Naive thymus-derived CD4-positive, alpha-beta T cell (primary cell): ENCODE measurements at regions not wholly inside any gene's neighbourhood (a gene's known extent, or its start where the extent isn't known, plus 50 kb on each side); places are given as distances from the start of the nearest gene placed in this dataset.
A peak's percentile ranks its signal among the peaks of the same experiment; 100 is the strongest.

ENCODE experiments used
- ATAC-seq: fragments of 150-1000 bp; cut with Tn5 transposase; 2 replicates; pipeline ENCODE4 v1.10.0; 2021; ENCODE audit warnings: mild to moderate bottlenecking, moderate library complexity
- CTCF ChIA-PET: fragments of 350-600 bp; sonication (Branson Sonifier 250); formaldehyde crosslinking; loops from one replicate; lab custom pipeline; 2021; ENCODE audit warnings: antibody characterized with exemption; lab: Charles Lee
- POLR2A ChIA-PET: fragments of 350-600 bp; sonication (Branson Sonifier 250); formaldehyde crosslinking; loops from one replicate; lab custom pipeline; 2021; ENCODE audit warnings: antibody characterized with exemption, inconsistent platforms; lab: Charles Lee
- DNase-seq, 9 donors: peaks; one replicate each; pipeline versions ENCODE4 v3.0.0 to v3.0.0-alpha.2; 2020 to 2022; ENCODE audit warnings: mixed read lengths in 1 of 9
- H3K27ac ChIP-seq: one replicate; pipeline ENCODE4 v1.7.0; 2013; ENCODE audit warnings: mild to moderate bottlenecking, low read depth, low read length, moderate library complexity
- H3K27me3 ChIP-seq, 2 donors: one replicate each; pipeline ENCODE4 v1.7.0; 2013; ENCODE audit warnings: low read length in 2 of 2, mild to moderate bottlenecking in 2 of 2, moderate library complexity in 2 of 2; ENCODE audit not compliant: control insufficient read depth in 2 of 2, insufficient read depth in 2 of 2
- H3K36me3 ChIP-seq, 3 experiments: 1 replicate in 2 of 3; 2 replicates in 1 of 3; pipeline ENCODE4 v1.7.0; 2013; ENCODE audit warnings: low read length in 3 of 3, mild to moderate bottlenecking in 3 of 3, moderate library complexity in 1 of 3; ENCODE audit not compliant: insufficient read depth in 3 of 3, control insufficient read depth in 2 of 3
- H3K4me1 ChIP-seq, 2 donors: one replicate each; pipeline ENCODE4 v1.7.0; 2013; ENCODE audit warnings: low read length in 2 of 2, mild to moderate bottlenecking in 2 of 2, moderate library complexity in 1 of 2; ENCODE audit not compliant: control insufficient read depth in 2 of 2, insufficient read depth in 2 of 2
- H3K4me3 ChIP-seq: 2 replicates; pipeline ENCODE4 v1.7.0; 2013; ENCODE audit warnings: mild to moderate bottlenecking, low read length
- H3K9me3 ChIP-seq, 3 experiments: 1 replicate in 2 of 3; 2 replicates in 1 of 3; pipeline ENCODE4 v1.7.0; 2013; ENCODE audit warnings: low read length in 3 of 3; ENCODE audit not compliant: control insufficient read depth in 2 of 3
- H3K27ac Mint-ChIP-seq, 9 donors: one replicate each; pipeline ENCODE4 v1.8.0; 2020 to 2022; ENCODE audit warnings: mixed read lengths in 9 of 9, mild to moderate bottlenecking in 8 of 9, moderate library complexity in 5 of 9, inconsistent platforms in 2 of 9
- H3K27me3 Mint-ChIP-seq, 5 donors: one replicate each; pipeline ENCODE4 v1.8.0; 2021 to 2022; ENCODE audit warnings: mixed read lengths in 5 of 5, mild to moderate bottlenecking in 1 of 5
- H3K36me3 Mint-ChIP-seq, 5 donors: one replicate each; pipeline ENCODE4 v1.8.0; 2020 to 2022; ENCODE audit warnings: mixed read lengths in 5 of 5, mild to moderate bottlenecking in 3 of 5, inconsistent platforms in 1 of 5
- H3K4me1 Mint-ChIP-seq, 7 donors: one replicate each; pipeline ENCODE4 v1.8.0; 2020 to 2022; ENCODE audit warnings: mixed read lengths in 7 of 7, mild to moderate bottlenecking in 3 of 7, inconsistent platforms in 1 of 7
- H3K4me3 Mint-ChIP-seq, 10 donors: one replicate each; pipeline ENCODE4 v1.8.0; 2020 to 2022; ENCODE audit warnings: mild to moderate bottlenecking in 10 of 10, mixed read lengths in 10 of 10, moderate library complexity in 6 of 10, inconsistent platforms in 2 of 10
- H3K9me3 Mint-ChIP-seq, 11 donors: one replicate each; pipeline ENCODE4 v1.8.0; 2020 to 2022; ENCODE audit warnings: mixed read lengths in 11 of 11, mild to moderate bottlenecking in 4 of 11, inconsistent platforms in 1 of 11, moderate library complexity in 1 of 11
- intact Hi-C, 2 donors: fragments of 100-400 bp; cut with micrococcal nuclease; formaldehyde crosslinking; loops; one replicate each; pipeline ENCODE4 v1.15.1; 2023

DNA sequence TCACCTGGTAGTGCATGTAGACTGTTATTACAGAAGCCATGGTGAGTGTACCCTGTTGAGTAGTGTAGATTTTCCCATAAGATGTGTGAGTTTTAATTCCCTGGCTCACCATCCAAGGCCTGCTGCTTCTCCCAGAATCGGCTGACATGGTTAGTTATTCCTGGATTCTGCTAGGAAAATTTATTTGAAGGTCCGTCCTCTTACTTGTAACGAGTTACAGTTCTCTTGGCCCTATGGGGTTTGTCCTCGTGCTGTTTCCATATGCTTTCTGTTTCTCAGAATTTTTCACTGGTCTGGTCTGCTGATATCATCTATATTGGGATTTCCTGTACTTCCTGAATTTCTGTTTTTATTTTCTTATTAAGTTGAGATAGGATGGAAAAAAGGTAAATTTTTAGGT is 423.3 kb upstream of the RGS6 start:
- H3K27me3 ChIP-seq = no peaks in the 10 kb centered on the region
- Mint-ChIP-seq H3K4me1 (peaks cover 0 to 20% (median 4%) of the 10 kb centered on the region in 7 donors), H3K27me3 (no peaks in the 10 kb centered on the region), H3K36me3 (peaks cover 5 to 36% (median 23%) of the 10 kb centered on the region in 5 donors), H3K9me3 (peaks cover 0 to 6% (median 0%) of the 10 kb centered on the region in 11 donors), H3K27ac (no peak overlapping the region), H3K4me3 (no peak overlapping the region)
- no peak for ATAC-seq
- H3K36me3 ChIP-seq = no peaks in the 10 kb centered on the region
- ChIA-PET POLR2A (no interaction called here), CTCF (interaction anchor here (0.7 kb wide), 1 partner anchor 40 kb away, joined by 3 read pairs; no protein-coding TSS in a partner anchor)
- H3K27ac ChIP-seq = no peak overlapping the region
- no peak overlapping the region for H3K4me3 ChIP-seq
- no peaks in the 10 kb centered on the region for H3K9me3 ChIP-seq
- DNase-seq = no peak
- intact Hi-C loops = no loop called here
- H3K4me1 ChIP-seq = no peaks in the 10 kb centered on the region

DNA sequence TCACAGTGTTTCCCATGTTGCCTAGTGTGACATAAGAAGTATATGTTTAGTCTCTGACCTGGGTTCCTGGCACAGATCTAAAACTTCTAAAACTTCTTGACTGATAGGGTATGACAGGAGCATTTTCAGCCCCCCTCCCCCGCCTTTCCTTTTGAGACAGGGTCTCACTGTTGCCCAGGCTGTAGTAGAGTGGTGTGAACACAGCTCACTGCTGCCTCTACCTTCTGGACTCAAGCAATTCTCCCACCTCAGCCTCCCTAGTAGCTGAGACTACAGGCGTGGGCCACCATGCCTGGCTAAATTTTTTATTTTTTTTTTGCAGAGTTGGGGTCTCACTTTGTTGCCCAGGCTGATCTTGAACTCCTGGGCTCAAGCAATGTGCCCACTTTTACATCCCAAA is 421.1 kb upstream of the RGS6 start:
- Histone ChIP-seq H3K27me3 (no peaks in the 10 kb centered on the region), H3K27ac (no peak overlapping the region), H3K36me3 (peaks cover 0 to 5% (median 0%) of the 10 kb centered on the region in 3 experiments), H3K4me3 (no peak overlapping the region), H3K4me1 (no peaks in the 10 kb centered on the region), H3K9me3 (no peaks in the 10 kb centered on the region)
- ATAC-seq (no peak), DNase-seq (no peak)
- CTCF ChIA-PET = no interaction called here
- H3K27me3 Mint-ChIP-seq = no peaks in the 10 kb centered on the region
- intact Hi-C loops = no loop called here
- peaks cover 0 to 20% (median 4%) of the 10 kb centered on the region in 7 donors for H3K4me1 Mint-ChIP-seq
- POLR2A ChIA-PET = no interaction called here
- H3K9me3 Mint-ChIP-seq = peaks cover 0 to 6% (median 0%) of the 10 kb centered on the region in 11 donors
- H3K4me3 Mint-ChIP-seq = no peak overlapping the region
- H3K27ac Mint-ChIP-seq = peak overlapping the region in 1 of 9 donors; percentile 31
- H3K36me3 Mint-ChIP-seq = peaks cover 11 to 41% (median 27%) of the 10 kb centered on the region in 5 donors

DNA sequence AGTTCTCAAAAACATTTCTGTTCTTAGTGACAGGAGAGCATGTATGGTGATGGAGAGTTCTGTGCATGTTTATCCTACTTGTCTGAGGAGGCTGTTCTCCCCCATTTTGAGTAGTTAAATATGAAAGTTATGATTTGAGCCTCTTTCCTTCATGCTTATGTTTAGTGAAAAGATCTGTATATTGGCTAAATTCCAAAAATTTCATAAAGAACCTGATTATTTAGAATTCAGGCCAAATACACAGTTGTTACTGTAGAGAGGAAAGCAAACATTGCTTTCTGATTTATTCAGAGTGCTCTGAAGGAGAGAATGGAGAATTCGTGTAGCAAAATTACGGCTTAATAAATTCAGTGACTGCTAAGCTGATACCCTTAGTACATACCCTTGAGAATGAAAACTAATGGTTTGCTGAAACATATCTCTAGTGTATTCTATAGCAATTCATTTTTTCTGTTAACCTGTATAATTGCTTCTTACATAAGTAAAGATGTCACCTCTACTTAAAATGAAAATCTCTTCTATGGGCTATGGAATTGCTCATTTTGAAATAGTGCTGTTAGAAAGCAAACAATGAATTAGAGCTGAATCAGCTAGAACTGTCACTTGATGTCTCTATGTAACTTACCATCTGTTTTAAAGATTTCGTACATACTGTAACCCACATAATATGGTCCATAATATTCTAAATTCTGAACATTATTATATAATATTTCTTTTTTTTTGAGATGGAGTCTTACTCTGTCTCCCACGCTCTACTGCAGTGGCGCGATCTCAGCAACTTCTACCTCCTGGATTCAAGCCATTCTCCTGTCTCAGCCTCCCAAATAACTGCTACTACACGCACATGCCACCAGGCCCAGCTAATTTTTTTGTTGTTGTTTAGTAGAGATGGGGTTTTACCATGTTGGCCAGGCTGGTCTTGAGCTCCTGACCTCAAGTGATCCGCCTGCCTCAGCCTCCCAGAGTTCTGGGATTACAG is 417.0 kb upstream of the RGS6 start:
- ATAC-seq (no peak), DNase-seq (no peak)
- CTCF ChIA-PET = no interaction called here
- H3K9me3 Mint-ChIP-seq = peaks cover 0 to 3% (median 0%) of the 10 kb centered on the region in 11 donors
- H3K9me3 ChIP-seq = no peaks in the 10 kb centered on the region
- no peaks in the 10 kb centered on the region for H3K27me3 ChIP-seq
- no peak overlapping the region for H3K27ac Mint-ChIP-seq
- peaks cover 0 to 6% (median 0%) of the 10 kb centered on the region in 7 donors for H3K4me1 Mint-ChIP-seq
- H3K36me3 Mint-ChIP-seq = peaks cover 16 to 47% (median 43%) of the 10 kb centered on the region in 5 donors
- no peak overlapping the region for H3K4me3 ChIP-seq
- POLR2A ChIA-PET = no interaction called here
- H3K27me3 Mint-ChIP-seq = no peaks in the 10 kb centered on the region
- no peak overlapping the region for H3K4me3 Mint-ChIP-seq
- intact Hi-C loops = no loop called here
- H3K27ac ChIP-seq = no peak overlapping the region
- H3K4me1 ChIP-seq = no peaks in the 10 kb centered on the region
- peaks cover 0 to 5% (median 0%) of the 10 kb centered on the region in 3 experiments for H3K36me3 ChIP-seq

DNA sequence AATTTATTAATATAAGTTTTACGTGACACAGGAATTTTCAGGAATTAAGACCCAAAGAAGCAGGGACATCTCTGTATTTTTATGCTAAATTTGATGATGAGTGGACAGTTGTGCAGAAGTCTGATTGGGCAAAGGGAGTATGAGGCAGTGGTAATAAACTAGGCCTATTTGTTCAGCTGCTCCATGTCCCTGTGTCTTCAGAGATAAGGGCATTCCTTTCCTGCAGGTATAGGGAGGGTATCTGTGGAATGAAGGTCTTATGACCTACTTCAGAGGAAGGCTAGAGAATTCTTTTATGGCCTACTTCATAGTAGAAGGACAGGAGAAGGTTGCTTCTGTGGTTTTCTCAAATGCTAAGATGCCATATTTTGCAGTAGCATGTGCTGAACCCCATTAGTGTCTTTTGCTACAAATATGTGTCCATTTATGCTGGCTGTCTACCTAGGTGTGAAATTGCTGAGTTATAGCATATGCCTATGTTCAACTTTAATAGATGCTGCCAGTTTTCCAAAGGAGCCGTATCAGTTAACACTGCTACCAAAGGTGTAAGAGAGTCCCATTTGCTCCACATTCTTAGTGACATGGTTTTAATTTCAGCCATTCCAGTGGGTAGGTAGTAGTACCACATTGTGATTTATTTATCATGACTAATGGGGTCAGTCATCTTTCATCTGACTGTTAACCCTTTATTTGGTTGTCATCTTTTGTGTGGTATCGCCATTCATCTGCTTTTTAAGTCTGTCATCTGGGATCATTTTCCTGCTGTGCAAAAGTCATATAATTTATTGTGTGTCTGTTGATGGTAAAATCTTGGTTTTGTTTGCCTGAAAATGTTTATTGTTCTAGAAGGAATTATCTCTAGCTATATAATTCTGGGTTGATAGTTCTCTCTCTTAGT is 410.7 kb upstream of the RGS6 start:
- H3K4me3 ChIP-seq = no peak overlapping the region
- Mint-ChIP-seq H3K27ac (peak overlapping the region in 2 of 9 donors; percentile 5 to 14), H3K4me1 (peaks cover 0 to 23% (median 11%) of the 10 kb centered on the region in 7 donors), H3K27me3 (no peaks in the 10 kb centered on the region), H3K36me3 (peaks cover 5 to 43% (median 25%) of the 10 kb centered on the region in 5 donors), H3K9me3 (peaks cover 0 to 3% (median 0%) of the 10 kb centered on the region in 11 donors), H3K4me3 (no peak overlapping the region)
- no peaks in the 10 kb centered on the region for H3K36me3 ChIP-seq
- CTCF ChIA-PET = no interaction called here
- intact Hi-C loops = no loop called here
- H3K9me3 ChIP-seq = no peaks in the 10 kb centered on the region
- DNase-seq (no peak), ATAC-seq (no peak)
- no peaks in the 10 kb centered on the region for H3K4me1 ChIP-seq
- no peak overlapping the region for H3K27ac ChIP-seq
- POLR2A ChIA-PET = no interaction called here
- no peaks in the 10 kb centered on the region for H3K27me3 ChIP-seq

DNA sequence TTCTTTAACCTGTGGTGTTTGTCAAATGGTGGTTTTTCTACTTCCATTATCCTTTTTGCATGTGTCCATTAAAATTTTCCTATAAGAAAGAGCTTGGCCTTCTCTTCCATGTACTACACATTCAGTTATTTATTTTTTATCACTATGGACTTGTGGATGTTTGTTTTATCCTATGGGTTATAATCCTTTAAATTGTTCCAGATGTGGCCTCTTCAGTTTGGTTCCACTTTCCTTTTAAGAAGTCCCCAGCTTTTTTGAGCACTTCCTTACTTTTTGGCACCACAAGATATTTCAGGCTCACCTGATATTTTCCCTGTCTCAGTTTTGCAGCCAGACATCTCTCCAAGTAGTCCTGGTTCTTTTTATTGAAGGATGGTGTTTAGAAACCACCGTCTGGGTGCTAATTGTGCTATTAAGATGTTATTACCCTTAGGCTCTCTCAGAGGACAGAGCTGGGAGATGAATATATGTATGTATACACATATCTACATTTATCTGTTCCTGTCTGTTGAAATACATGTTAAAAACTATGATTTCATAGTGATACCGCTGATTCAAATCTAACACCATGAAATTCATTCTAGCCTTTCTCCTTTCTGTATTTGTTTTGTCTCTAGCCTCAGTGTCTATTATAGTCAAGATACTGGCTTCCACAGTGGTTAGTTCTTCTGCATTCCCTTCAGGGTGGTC is 408.5 kb upstream of the RGS6 start:
- POLR2A ChIA-PET = no interaction called here
- intact Hi-C loops = no loop called here
- Mint-ChIP-seq H3K9me3 (peaks cover 0 to 2% (median 0%) of the 10 kb centered on the region in 11 donors), H3K27me3 (no peaks in the 10 kb centered on the region), H3K27ac (peak overlapping the region in 2 of 9 donors; percentile 3 to 4), H3K4me1 (peaks cover 0 to 23% (median 11%) of the 10 kb centered on the region in 7 donors), H3K36me3 (peaks cover 0 to 33% (median 15%) of the 10 kb centered on the region in 5 donors), H3K4me3 (no peak overlapping the region)
- CTCF ChIA-PET = interaction anchor here (0.6 kb wide), 1 partner anchor 26 kb away, joined by 5 read pairs; no protein-coding TSS in a partner anchor
- ATAC-seq (no peak), DNase-seq (no peak)
- no peaks in the 10 kb centered on the region for H3K27me3 ChIP-seq
- no peak overlapping the region for H3K4me3 ChIP-seq
- H3K27ac ChIP-seq = no peak overlapping the region
- no peaks in the 10 kb centered on the region for H3K36me3 ChIP-seq
- H3K4me1 ChIP-seq = no peaks in the 10 kb centered on the region
- no peaks in the 10 kb centered on the region for H3K9me3 ChIP-seq
